Right ventricle myocardium inferior (tissue), 1 donor: ENCODE measurements at regions not wholly inside any gene's neighbourhood (a gene's known extent, or its start where the extent isn't known, plus 50 kb on each side); places are given as distances from the start of the nearest gene placed in this dataset.

Experiments used
- ATAC-seq: fragments of 200-7000 bp; cut with Tn5 transposase; one replicate; pipeline ENCODE4 v1.9.1; 2020; ENCODE audit warnings: mild to moderate bottlenecking, moderate library complexity
- DNase-seq: peaks from one replicate; pipeline ENCODE4 v3.0.0; 2021; ENCODE audit errors: missing footprints
- intact Hi-C: fragments of 100-400 bp; cut with DNase I; formaldehyde crosslinking; loops from one replicate; pipeline ENCODE4 v1.11.0; 2022
- donor health status: DM: no; HTN: yes; CAD: no; lungs with severe emphysema.

- intact Hi-C loops: no loop called here
- no peak for ATAC-seq
- DNase-seq: no peak
These were observed 729.9 kb downstream of the DACH1 start for GRCh38 chr13:71137101-71137500.

DNA sequence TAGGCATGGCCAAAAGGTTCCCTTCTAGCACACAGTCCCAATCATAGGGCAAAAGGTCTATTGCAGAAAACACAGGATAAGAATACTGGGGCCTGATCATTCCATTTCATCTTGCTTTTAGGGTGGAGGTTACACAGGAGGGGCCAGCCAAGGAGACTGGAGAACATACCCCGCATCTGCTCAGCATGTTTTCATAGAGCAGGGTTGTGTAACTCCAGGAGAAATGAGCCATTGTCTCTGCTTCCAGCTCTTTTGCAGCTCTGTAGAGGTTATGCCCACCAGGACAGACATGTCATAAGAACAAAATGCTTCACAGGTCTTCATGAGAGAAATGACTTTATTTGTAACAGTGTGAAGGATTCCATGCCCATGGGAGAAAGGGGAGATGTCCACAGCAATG lies 742.8 kb downstream of the DACH1 start:
- ATAC-seq (no peak), DNase-seq (no peak)
- intact Hi-C loops: no loop called here

DNA sequence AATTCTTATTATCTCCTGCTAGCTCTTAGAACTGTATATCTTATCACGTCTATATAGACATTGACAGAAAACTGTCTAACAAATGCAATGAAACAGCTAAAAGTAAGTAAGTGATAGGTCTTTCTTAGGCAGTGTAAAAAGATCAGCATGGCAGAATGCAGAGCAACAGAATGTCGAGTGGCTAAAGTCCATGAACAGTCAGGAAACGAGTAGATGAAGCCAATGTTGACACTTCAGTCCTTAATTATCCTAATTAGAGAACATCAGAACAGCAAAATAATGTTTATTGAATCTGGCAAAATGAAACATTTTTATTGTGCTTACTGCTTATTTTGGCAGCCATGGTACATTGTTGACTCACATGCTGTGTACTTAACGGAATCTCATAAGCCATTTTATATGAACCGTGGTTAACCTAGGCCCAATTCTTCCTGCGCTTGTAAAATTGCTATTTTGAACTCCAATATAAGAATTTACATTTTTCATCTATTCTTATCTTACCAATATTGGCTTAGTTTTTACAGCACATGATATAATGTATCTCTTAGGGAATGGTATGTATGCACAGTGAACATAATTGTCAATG lies 748.1 kb downstream of the DACH1 start:
- ATAC-seq (no peak), DNase-seq (no peak)
- intact Hi-C loops: no loop called here

DNA sequence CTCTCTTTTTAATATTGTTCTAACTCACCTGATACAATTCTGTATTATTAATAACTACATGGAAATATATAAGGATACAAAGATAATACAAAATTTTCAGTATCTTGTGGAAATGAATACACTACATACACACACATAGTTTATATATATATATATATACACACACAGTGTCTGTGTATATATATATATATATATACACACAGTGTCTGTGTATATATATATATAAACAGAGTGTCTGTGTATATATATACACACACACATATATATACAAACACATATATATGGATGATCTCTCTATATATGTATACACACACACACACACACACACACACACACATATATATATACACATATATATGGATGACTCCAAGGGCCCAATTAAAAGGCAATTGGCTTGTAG lies 749.1 kb downstream of the DACH1 start:
- ATAC-seq (no peak), DNase-seq (no peak)
- intact Hi-C loops: no loop called here

- DNase-seq (no peak), ATAC-seq (no peak)
- intact Hi-C loops: no loop called here
These were observed 751.7 kb downstream of the DACH1 start for GRCh38 chr13:71115301-71115700.

DNA sequence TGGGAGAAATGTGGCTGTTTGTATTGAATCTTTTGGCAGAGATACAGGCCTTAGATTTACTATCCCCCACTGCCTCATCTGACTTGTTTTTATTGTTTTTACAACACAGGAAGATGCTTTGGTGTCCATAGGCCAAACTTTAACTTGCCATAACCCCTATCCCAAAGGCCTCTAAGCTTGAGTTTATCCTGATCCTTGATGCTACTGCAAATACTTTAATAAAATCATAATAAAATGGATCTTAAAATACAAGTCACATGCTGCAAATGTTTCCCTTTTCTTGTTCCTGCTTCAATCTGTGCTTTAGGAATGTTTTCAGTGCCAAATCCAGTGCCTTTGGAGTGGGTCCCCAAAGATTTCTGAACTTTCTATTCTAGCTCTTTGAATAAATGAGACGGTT lies 770.6 kb downstream of the DACH1 start:
- ATAC-seq (no peak), DNase-seq (no peak)
- intact Hi-C loops: no loop called here

DNA sequence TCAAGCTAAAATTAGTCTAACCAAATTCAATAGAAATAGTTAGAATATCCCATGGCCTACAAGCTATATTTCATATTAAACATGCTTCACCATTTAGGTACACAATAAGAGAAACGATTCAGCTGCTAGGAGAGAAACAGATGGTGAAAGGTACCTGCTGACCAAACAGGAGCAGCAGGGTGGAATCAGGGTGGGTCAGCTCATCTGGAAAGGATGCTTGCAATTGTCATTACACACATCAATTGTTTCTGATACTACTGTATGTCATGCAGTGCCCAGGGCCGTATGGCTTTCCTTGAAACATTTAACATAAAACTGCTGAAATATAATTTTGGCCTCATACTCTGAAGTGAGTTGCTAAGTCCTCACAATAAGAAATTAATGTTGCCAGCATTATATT lies 776.0 kb downstream of the DACH1 start:
- intact Hi-C loops: no loop called here
- ATAC-seq: no peak
- no peak for DNase-seq

- DNase-seq (no peak), ATAC-seq (no peak)
- intact Hi-C loops: no loop called here
These were observed 777.9 kb downstream of the DACH1 start for GRCh38 chr13:71089056-71089455.

- DNase-seq (no peak), ATAC-seq (no peak)
- intact Hi-C loops: no loop called here
These were observed 779.6 kb downstream of the DACH1 start for GRCh38 chr13:71087432-71087831.

GRCh38 chr13:71087006-71087405 lies 780.0 kb downstream of the DACH1 start:
- DNase-seq (no peak), ATAC-seq (no peak)
- intact Hi-C loops: no loop called here

DNA sequence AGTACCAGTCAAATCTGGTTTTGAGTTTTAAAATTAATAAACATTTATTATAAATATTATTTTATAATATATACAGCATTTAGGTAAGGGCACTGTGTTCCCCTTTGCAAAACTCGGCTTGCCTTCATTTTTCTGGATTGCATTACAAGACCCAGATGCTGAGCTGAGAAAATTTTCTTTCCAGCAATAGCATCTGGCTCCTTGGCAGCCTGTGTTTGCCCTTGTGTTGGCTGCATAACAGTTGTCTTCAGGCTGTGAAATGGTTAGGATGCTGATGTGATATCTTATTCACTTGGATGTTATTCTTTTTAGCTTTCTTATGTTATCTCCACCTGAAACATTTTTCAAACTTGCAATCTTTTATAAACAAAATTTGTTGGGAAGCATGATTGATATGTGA lies 784.4 kb downstream of the DACH1 start:
- ATAC-seq (no peak), DNase-seq (no peak)
- intact Hi-C loops: no loop called here

GRCh38 chr13:71079638-71080037 lies 787.4 kb downstream of the DACH1 start:
- DNase-seq: no peak
- intact Hi-C loops: no loop called here

DNA sequence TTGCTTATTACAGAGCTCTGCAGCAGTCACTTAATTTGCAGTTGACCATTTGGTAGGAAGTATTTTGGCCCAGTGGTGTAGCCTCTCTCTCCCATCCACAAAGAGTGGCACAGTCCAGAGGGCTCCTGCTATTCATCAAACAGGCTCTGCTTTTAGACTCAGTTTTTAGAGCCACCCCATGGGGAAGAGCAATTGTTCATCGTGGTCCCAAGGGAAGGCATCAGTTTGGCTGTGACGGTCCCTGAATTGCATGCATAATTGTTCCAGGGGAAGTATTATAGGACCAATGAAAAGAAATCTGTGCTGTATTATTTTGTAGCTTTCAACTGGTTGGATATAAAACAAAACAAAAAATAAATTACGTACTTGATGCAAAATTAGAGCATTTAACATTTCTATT lies 799.0 kb downstream of the DACH1 start:
- intact Hi-C loops: no loop called here
- ATAC-seq (no peak), DNase-seq (no peak)

More at GRCh38 chr13:71079638-71080037, 787.4 kb downstream of the DACH1 start:
- no peak for ATAC-seq

DNA sequence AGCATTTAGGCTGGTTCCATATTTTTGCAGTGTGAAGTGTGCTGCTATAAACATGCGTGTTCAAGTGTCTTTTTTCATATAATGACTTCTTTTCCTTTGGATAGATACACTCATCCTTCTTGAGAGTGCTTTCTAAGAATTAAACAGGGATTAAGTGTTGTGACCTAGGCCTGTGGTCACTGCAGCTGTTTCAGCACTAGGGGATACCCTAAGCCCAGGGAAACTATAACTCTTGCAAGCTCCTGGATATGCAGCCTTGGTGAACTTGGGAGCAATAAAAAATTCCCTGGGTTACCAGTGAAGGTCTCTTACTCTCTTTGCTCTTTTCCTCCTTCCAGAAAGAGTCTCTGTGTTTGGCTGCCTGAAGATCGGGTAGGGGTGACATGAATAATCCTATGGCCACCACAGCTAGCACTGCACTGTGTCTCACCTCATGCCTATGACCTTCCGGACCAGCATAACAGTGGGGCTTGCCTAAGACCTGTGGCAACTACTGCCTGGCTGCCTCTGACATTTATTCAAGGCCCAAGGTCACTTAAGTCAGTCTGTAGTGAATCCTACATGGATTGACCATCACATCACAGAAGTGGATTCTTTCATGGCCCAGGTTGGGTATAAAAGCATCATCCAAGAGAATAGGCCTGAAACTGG lies 799.7 kb downstream of the DACH1 start:
- ATAC-seq: no peak
- intact Hi-C loops: no loop called here
- DNase-seq: no peak

DNA sequence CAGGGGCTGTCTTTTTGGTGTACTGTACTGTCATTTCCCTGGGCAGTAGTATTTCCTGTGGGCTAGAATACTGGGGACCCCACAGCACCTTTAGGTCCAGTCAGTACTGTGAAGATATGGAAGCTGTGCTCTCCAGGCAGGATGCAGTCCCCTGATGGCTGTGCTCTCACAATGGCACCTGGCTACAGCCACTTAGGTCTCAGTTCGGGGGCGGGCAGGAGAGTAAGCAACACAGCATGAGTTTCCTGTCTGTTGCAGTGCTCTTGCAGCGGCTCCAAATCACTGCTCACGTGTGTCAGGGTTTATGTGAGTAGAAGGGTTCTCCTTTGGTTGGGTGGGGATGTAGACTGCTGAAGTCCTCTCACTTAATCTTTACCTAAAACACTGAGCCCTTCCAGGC lies 810.4 kb downstream of the DACH1 start:
- intact Hi-C loops: no loop called here
- DNase-seq (no peak), ATAC-seq (no peak)

DNA sequence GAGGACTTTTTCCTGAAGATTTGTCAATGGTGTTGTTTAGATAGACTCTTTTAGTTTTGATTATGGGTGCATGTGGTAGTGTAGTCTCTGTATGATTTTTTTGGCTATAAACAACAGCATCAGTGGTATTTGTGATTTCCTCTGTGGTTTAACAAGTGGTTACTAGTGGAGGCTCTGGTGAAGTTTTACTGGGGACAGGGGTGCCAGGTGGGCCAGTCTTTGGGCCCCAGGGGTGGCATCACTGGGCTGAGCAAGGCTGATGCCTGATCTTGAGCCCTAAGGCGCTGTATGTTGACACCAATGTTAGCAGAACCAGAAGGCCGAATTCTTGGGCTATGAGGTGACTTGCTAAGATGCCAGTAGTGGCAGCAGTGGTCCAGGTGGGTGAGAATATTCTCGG lies 811.4 kb downstream of the DACH1 start:
- intact Hi-C loops: no loop called here
- DNase-seq: no peak
- ATAC-seq: no peak

DNA sequence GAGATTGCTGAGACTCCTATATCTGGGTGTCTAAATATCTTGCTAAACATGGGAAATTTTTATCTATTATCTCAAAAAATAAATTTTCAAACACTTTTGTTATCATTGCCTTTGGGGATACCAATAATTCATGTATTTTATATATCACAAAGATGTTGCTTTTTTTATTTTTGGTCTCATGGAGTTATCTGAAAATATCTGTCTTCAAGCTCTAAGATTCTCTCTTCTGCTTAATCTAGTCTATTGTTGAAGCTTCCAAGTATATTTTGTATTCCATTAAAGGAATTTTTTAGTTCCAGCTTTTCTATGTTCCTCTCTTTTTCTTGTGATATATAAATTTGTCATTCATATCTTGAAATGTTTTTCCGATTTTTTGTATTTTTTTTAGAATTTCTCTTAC lies 812.0 kb downstream of the DACH1 start:
- DNase-seq (no peak), ATAC-seq (no peak)
- intact Hi-C loops: no loop called here

DNA sequence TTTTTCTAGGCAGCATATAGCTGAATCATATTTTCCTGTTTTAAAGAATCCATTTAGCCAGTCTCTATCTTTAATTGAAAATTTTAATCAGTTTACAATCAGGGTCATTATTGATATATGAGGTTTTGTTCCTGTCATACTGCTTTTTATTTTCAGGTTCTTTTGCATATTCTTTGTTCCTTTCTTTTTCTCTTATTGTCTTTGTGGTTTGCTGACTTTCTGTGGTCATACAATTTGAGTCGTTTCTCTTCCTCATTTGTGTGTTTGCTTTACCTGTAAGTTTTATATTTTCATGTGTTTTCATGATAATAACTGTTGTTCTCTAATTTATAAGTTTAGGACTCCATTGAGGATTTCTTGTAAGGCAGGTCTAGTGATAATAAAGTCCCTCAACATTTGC lies 812.6 kb downstream of the DACH1 start:
- DNase-seq (no peak), ATAC-seq (no peak)
- intact Hi-C loops: no loop called here

- DNase-seq (no peak), ATAC-seq (no peak)
- intact Hi-C loops: no loop called here
These were observed 815.4 kb downstream of the DACH1 start for GRCh38 chr13:71051573-71051972.

- intact Hi-C loops: no loop called here
- ATAC-seq (no peak), DNase-seq (no peak)
These were observed 820.5 kb downstream of the DACH1 start for GRCh38 chr13:71046360-71047079.

DNA sequence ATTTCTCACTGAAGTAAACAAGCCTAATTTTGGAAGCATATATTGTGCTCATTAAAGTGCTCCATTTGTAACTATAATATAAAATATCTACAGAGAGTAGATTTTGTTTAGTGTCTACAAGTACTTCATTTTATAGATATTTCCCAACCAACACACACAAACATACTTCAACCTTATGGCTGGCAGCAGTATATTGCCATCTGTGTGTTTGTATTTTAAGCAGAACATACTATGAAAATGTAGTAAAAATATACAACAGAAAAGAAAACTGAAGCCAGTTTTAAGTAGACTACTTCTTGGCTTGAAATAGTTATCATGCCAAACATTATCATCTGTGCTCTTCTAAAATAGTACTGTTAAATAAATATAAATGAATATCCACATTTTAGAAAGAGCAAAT lies 821.9 kb downstream of the DACH1 start:
- ATAC-seq: no peak
- no peak for DNase-seq
- intact Hi-C loops: no loop called here
